DND-41 (cell line): ENCODE measurements at regions not wholly inside any gene's neighbourhood (a gene's known extent, or its start where the extent isn't known, plus 50 kb on each side); places are given as distances from the start of the nearest gene placed in this dataset.

Experiments used
- CTCF ChIP-seq: IDR thresholded peaks from 2 replicates; pipeline ENCODE4 v1.5.1; 2012; ENCODE audit warnings: borderline replicate concordance, low read length, moderate library complexity, mild to moderate bottlenecking; ENCODE audit not compliant: poor library complexity, severe bottlenecking; ENCODE audit errors: extremely low read depth
- EZH2 ChIP-seq: IDR thresholded peaks from 3 replicates; pipeline ENCODE4 v1.6.1; 2012; ENCODE audit warnings: borderline replicate concordance, low read depth, mild to moderate bottlenecking, moderate library complexity, low read length, inconsistent platforms; ENCODE audit not compliant: severe bottlenecking

- TF ChIP-seq CTCF (no peak), EZH2 (no peak)
These were observed 106.5 kb upstream of the FAM9A start for GRCh38 chrX:8907688-8908087.
